Type B pancreatic cell (in vitro differentiated cells): ENCODE measurements at regions not wholly inside any gene's neighbourhood (a gene's known extent, or its start where the extent isn't known, plus 50 kb on each side); places are given as distances from the start of the nearest gene placed in this dataset.

Experiments used
- DNase-seq: peaks from one replicate; pipeline ENCODE4 v3.0.0; 2021; ENCODE audit warnings: mixed read lengths; ENCODE audit not compliant: unreplicated experiment; ENCODE audit errors: extremely low spot score
- H3K27ac Mint-ChIP-seq: 2 replicates; pipeline ENCODE4 v1.8.0; 2021; ENCODE audit warnings: mild to moderate bottlenecking, mixed read lengths
- H3K27me3 Mint-ChIP-seq: 2 replicates; pipeline ENCODE4 v1.8.0; 2021; ENCODE audit warnings: mixed read lengths
- H3K36me3 Mint-ChIP-seq: 2 replicates; pipeline ENCODE4 v1.8.0; 2021; ENCODE audit warnings: mixed read lengths
- H3K4me1 Mint-ChIP-seq: one replicate; pipeline ENCODE4 v1.8.0; 2021; ENCODE audit warnings: mixed read lengths; ENCODE audit not compliant: unreplicated experiment
- H3K4me3 Mint-ChIP-seq: 2 replicates; pipeline ENCODE4 v1.8.0; 2021; ENCODE audit warnings: mild to moderate bottlenecking, mixed read lengths
- H3K9me3 Mint-ChIP-seq: 2 replicates; pipeline ENCODE4 v1.8.0; 2021; ENCODE audit warnings: mixed read lengths
- CTCF ChIP-seq: fragments of 200-600 bp; sonication (generic); conservative IDR thresholded peaks from 2 replicates; pipeline ENCODE4 v1.5.0; 2021; ENCODE audit warnings: antibody characterized with exemption, mild to moderate bottlenecking

DNA sequence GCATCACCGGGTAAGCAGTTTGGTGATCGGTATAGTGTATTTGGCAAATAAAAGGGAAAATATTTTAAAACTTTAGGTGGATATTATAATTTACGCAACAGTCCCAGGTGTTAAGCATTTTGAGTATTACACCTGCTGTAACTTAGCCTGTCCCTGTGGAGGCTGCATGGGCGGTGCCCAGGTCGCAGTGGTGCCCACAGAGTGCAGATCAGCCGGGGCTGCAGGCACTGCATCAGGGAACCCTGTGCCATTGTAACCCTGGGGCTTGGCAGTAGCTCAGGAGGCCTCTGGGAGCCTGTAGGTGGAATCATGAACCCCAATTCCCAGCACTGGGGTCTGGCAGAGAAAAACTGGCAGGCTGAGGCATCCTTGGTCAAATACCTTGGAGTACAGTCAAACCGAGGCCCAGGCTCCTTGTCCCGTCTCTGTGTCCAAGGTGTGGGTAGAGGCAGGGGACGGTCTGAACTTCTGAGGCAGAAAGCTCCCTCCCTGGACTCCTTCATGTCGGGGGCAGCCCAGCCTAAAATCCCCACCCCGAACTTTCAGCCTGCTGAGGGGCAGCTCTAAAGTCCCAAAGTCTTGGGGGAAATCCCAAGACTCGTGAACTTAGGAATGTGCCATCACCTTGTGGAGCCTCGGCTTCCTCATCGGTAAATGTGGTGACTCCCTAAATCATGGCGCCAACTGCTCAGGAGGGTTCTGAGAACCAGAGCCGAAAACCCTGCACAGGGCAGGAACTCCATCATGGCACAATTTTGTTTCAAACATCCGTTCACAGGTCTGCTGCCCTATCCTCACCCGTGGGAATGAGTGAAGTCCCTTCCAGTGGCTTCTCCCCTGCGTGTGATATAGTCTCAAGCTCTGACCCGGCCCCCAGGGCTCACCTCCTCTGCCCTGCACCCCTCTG, 85.7 kb downstream of the INHBB start:
- no peaks in the 10 kb centered on the region for H3K9me3 Mint-ChIP-seq
- H3K4me1 Mint-ChIP-seq: peaks cover 5% of the 10 kb centered on the region
- no peak overlapping the region for H3K27ac Mint-ChIP-seq
- DNase-seq: peak; percentile 56
- no peaks in the 10 kb centered on the region for H3K36me3 Mint-ChIP-seq
- H3K27me3 Mint-ChIP-seq: peaks cover 20% of the 10 kb centered on the region
- H3K4me3 Mint-ChIP-seq: no peak overlapping the region
- TF ChIP-seq CTCF: no peak

DNA sequence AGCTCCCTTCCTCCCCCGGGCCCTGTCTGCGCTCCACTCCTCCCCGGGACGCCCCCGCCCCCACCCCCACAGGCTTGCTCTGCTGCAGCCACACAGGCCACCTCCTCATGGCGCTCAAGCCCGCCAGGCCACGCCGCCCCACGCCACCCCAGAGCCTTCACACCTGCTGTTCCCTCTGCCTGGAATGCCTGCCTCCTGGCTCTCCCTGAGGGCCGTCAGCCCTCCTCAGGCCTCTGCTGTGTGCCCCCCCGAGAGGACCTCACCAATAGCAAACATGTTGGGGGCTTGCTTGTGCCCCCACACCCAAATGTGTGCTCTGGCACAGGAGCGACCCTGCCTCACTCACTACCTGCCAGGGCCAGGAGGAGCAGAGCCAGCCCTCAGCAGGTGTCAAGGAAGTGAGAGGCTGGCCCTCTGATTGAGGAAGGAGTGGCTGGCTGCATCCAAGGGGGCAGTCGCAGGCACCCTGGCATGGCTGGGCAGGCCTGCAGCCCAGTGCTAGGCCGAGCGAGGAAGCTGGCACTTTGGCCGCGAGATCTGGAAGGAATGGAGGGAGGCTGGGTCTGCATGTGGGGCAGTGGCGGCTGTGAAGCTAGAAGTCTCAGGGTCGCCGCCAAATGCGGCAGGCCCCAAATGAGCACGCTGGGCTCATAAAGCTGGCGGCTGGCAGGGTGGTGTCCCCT, 86.5 kb downstream of the INHBB start:
- Mint-ChIP-seq H3K36me3 (no peaks in the 10 kb centered on the region), H3K27me3 (peaks cover 21% of the 10 kb centered on the region), H3K9me3 (no peaks in the 10 kb centered on the region), H3K4me3 (no peak overlapping the region), H3K4me1 (peaks cover 5% of the 10 kb centered on the region), H3K27ac (no peak overlapping the region)
- TF ChIP-seq CTCF: no peak
- peak; percentile 66 for DNase-seq

- Mint-ChIP-seq H3K4me1 (peaks cover 5% of the 10 kb centered on the region), H3K27me3 (peaks cover 20% of the 10 kb centered on the region), H3K27ac (no peak overlapping the region), H3K4me3 (no peak overlapping the region), H3K36me3 (no peaks in the 10 kb centered on the region), H3K9me3 (no peaks in the 10 kb centered on the region)
- DNase-seq: peak; percentile 59
- no peak for TF ChIP-seq CTCF
Measured at GRCh38 chr2:120432976-120433815, 87.3 kb downstream of the INHBB start.

- no peaks in the 10 kb centered on the region for H3K36me3 Mint-ChIP-seq
- no peak for TF ChIP-seq CTCF
- peaks cover 18% of the 10 kb centered on the region for H3K27me3 Mint-ChIP-seq
- peaks cover 7% of the 10 kb centered on the region for H3K4me1 Mint-ChIP-seq
- H3K27ac Mint-ChIP-seq: no peak overlapping the region
- no peak overlapping the region for H3K4me3 Mint-ChIP-seq
- H3K9me3 Mint-ChIP-seq: no peaks in the 10 kb centered on the region
- peak; percentile 52 for DNase-seq
Measured at GRCh38 chr2:120433816-120434290, 87.9 kb downstream of the INHBB start.
